Gastrocnemius medialis (tissue), 4 donors: ENCODE measurements at regions not wholly inside any gene's neighbourhood (a gene's known extent, or its start where the extent isn't known, plus 50 kb on each side); places are given as distances from the start of the nearest gene placed in this dataset.

ENCODE experiments used
- ATAC-seq, 2 donors: fragments of 150-250 bp; one replicate each; pipeline ENCODE4 v1.9.1; 2016
- DNase-seq, 2 donors: peaks; one replicate each; pipeline ENCODE4 v3.0.0-alpha.2; 2019
- H3K27ac ChIP-seq, 4 donors: fragments of 200-600 bp; sonication (generic); 1 replicate in 1 of 4; 2 replicates in 3 of 4; pipeline ENCODE4 v1.5.1; 2016 to 2018; ENCODE audit warnings: mild to moderate bottlenecking in 2 of 4, moderate library complexity in 1 of 4
- H3K27me3 ChIP-seq, 3 donors: fragments of 200-600 bp; sonication (generic) in 2 of 3; 1 replicate in 1 of 3; 2 replicates in 2 of 3; pipeline versions ENCODE4 v1.5.1 to v1.6.0; 2016 to 2019; ENCODE audit warnings: mild to moderate bottlenecking in 1 of 3, moderate library complexity in 1 of 3
- H3K36me3 ChIP-seq, 2 donors: fragments of 200-600 bp; sonication (generic) in 1 of 2; one replicate each; pipeline ENCODE4 v1.5.1; 2017 to 2018
- H3K4me1 ChIP-seq, 2 donors: fragments of 200-600 bp; sonication (generic) in 1 of 2; one replicate each; pipeline ENCODE4 v1.5.1; 2016 to 2017; ENCODE audit warnings: mild to moderate bottlenecking in 2 of 2
- H3K4me3 ChIP-seq, 4 donors: fragments of 200-600 bp; sonication (generic) in 3 of 4; 1 replicate in 1 of 4; 2 replicates in 3 of 4; pipeline ENCODE4 v1.5.1; 2016 to 2019; ENCODE audit warnings: mild to moderate bottlenecking in 2 of 4
- H3K9me3 ChIP-seq, 3 donors: fragments of 200-600 bp; sonication (generic) in 2 of 3; 1 replicate in 1 of 3; 2 replicates in 2 of 3; pipeline ENCODE4 v1.5.1; 2016 to 2019
- CTCF ChIP-seq, 5 experiments: fragments of 450-650 bp in 3 of 5; fragments of 200-600 bp in 2 of 5; sonication (generic) in 2 of 5; IDR thresholded peaks in 4 of 5; conservative IDR thresholded peaks in 1 of 5; 1 replicate in 4 of 5; 2 replicates in 1 of 5; pipeline ENCODE4 v1.5.1; 2016 to 2019; ENCODE audit warnings: antibody characterized with exemption in 5 of 5, mild to moderate bottlenecking in 3 of 5, moderate library complexity in 3 of 5
- POLR2A ChIP-seq, 2 donors: fragments of 450-650 bp; IDR thresholded peaks; one replicate each; pipeline ENCODE4 v1.6.1; 2017; ENCODE audit warnings: antibody characterized with exemption in 2 of 2, mild to moderate bottlenecking in 2 of 2, moderate library complexity in 2 of 2
- in situ Hi-C, 4 donors: fragments of 200-750 bp; cut with MboI; loops; one replicate each; pipeline versions ENCODE4 v1.15.0 to v1.8.0; 2017; ENCODE audit warnings: low sequenced_read_pairs in 4 of 4
- intact Hi-C: fragments of 100-400 bp; cut with DNase I; formaldehyde crosslinking; loops from one replicate; pipeline ENCODE4 v1.15.1; 2023; ENCODE audit warnings: low total_unique reads

GRCh38 chr11:92781151-92781550 is 188.3 kb upstream of the MTNR1B start:
- in situ Hi-C loops, result no loop called here
- no peak for ATAC-seq
- no peak overlapping the region for H3K27ac ChIP-seq
- no peaks in the 10 kb centered on the region for H3K36me3 ChIP-seq
- no peak for TF ChIP-seq POLR2A (IDR thresholded peaks at IDR 0.05)
- no peak for TF ChIP-seq CTCF (IDR thresholded peaks at IDR 0.05 in 4 of 5, conservative IDR thresholded peaks at IDR 0.05 in 1 of 5)
- H3K27me3 ChIP-seq, result no peaks in the 10 kb centered on the region
- H3K4me1 ChIP-seq, result no peaks in the 10 kb centered on the region
- intact Hi-C loops, result no loop called here
- H3K4me3 ChIP-seq, result no peak overlapping the region
- no peaks in the 10 kb centered on the region for H3K9me3 ChIP-seq
- no peak for DNase-seq

DNA sequence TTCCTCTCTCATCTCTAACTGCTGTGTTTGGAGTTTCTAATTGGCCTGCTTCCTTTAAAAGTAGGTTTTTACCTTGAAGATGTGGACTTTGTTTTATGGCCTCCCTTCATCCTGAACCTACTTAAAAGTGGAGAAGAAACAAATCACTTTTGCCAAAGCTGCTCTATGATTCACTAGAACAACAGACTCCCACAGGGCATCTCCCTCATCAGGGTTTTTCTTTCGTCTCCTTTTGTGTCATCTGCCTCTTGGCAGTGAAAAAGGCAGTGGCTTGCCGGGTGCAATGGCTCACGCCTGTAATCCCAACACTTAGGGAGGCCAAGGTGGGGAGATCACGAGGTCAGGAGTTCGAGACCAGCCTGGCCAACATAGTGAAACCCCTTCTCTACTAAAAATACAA is 186.6 kb upstream of the MTNR1B start:
- in situ Hi-C loops (no loop called here), intact Hi-C loops (no loop called here)
- no peak overlapping the region for H3K27ac ChIP-seq
- H3K9me3 ChIP-seq, result no peaks in the 10 kb centered on the region
- H3K4me1 ChIP-seq, result no peaks in the 10 kb centered on the region
- no peak overlapping the region for H3K4me3 ChIP-seq
- no peaks in the 10 kb centered on the region for H3K27me3 ChIP-seq
- TF ChIP-seq CTCF (IDR thresholded peaks at IDR 0.05 in 4 of 5, conservative IDR thresholded peaks at IDR 0.05 in 1 of 5), result no peak
- no peak for TF ChIP-seq POLR2A (IDR thresholded peaks at IDR 0.05)
- DNase-seq (no peak), ATAC-seq (no peak)
- no peaks in the 10 kb centered on the region for H3K36me3 ChIP-seq

DNA sequence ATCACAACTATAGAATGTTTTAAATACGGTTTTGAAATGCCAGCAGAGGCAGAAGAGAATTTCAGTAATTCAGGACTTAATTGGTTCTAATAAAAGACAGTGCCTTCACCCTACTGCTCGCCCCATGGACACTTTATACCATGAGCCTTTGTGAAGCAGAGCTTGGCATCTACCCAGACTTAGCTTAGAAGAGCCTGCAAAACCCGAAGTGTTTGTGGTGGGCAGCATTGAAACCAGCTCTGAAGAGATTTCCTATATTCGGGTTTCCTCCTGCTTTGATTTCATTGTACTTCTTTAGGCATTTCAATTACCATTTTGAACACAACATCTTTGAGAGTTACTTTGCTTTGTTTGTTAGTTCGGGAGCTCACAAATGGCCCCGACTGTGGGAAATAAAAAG is 185.1 kb upstream of the MTNR1B start:
- in situ Hi-C loops (no loop called here), intact Hi-C loops (no loop called here)
- no peaks in the 10 kb centered on the region for H3K36me3 ChIP-seq
- H3K4me3 ChIP-seq, result no peak overlapping the region
- H3K4me1 ChIP-seq, result no peaks in the 10 kb centered on the region
- ATAC-seq (no peak), DNase-seq (no peak)
- no peak overlapping the region for H3K27ac ChIP-seq
- H3K27me3 ChIP-seq, result no peaks in the 10 kb centered on the region
- TF ChIP-seq CTCF (IDR thresholded peaks at IDR 0.05 in 4 of 5, conservative IDR thresholded peaks at IDR 0.05 in 1 of 5) (no peak), POLR2A (IDR thresholded peaks at IDR 0.05) (no peak)
- H3K9me3 ChIP-seq, result no peaks in the 10 kb centered on the region

GRCh38 chr11:92787638-92788037 is 181.8 kb upstream of the MTNR1B start:
- Histone ChIP-seq H3K4me3 (no peak overlapping the region), H3K27ac (no peak overlapping the region), H3K4me1 (no peaks in the 10 kb centered on the region), H3K36me3 (no peaks in the 10 kb centered on the region), H3K9me3 (no peaks in the 10 kb centered on the region), H3K27me3 (no peaks in the 10 kb centered on the region)
- DNase-seq (no peak), ATAC-seq (no peak)
- intact Hi-C loops, result no loop called here
- TF ChIP-seq CTCF (IDR thresholded peaks at IDR 0.05 in 4 of 5, conservative IDR thresholded peaks at IDR 0.05 in 1 of 5), result no peak
- TF ChIP-seq POLR2A (IDR thresholded peaks at IDR 0.05), result no peak
- in situ Hi-C loops, result no loop called here

DNA sequence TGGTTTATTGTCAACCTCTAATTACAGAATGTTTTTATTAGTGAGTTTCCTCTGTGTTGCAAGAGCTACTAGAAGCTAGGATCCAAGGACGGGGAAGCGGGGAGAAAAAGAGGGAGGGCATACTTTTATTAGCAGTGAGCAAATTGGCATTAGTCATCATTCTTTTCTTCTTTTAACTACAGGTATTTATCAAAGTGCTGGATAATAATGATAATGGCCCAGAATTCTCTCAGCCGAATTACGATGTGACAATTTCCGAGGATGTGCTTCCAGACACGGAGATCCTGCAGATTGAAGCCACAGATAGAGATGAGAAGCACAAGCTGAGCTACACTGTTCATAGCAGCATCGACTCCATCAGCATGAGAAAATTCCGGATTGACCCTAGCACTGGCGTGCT is 179.7 kb upstream of the MTNR1B start:
- H3K27me3 ChIP-seq, result no peaks in the 10 kb centered on the region
- in situ Hi-C loops, result no loop called here

More for the DNA sequence above, 179.7 kb upstream of the MTNR1B start:
- no peaks in the 10 kb centered on the region for H3K4me1 ChIP-seq
- no peaks in the 10 kb centered on the region for H3K9me3 ChIP-seq
- DNase-seq, result no peak
- no peak overlapping the region for H3K27ac ChIP-seq
- TF ChIP-seq CTCF (IDR thresholded peaks at IDR 0.05 in 4 of 5, conservative IDR thresholded peaks at IDR 0.05 in 1 of 5) (no peak), POLR2A (IDR thresholded peaks at IDR 0.05) (no peak)
- no peak for ATAC-seq
- H3K36me3 ChIP-seq, result no peaks in the 10 kb centered on the region
- intact Hi-C loops, result no loop called here
- H3K4me3 ChIP-seq, result no peak overlapping the region
